Stimulated activated CD8-positive, alpha-beta memory T cell treated with anti-CD3 and anti-CD28 coated beads, Interleukin-7, amount 100 ng/mL, for 4 hours (primary cell): ENCODE measurements at regions not wholly inside any gene's neighbourhood (a gene's known extent, or its start where the extent isn't known, plus 50 kb on each side); places are given as distances from the start of the nearest gene placed in this dataset.

Experiments used
- DNase-seq, 2 donors: peaks; one replicate each; pipeline ENCODE4 v3.0.0-alpha.2; 2020; ENCODE audit warnings: low read depth in 2 of 2

DNA sequence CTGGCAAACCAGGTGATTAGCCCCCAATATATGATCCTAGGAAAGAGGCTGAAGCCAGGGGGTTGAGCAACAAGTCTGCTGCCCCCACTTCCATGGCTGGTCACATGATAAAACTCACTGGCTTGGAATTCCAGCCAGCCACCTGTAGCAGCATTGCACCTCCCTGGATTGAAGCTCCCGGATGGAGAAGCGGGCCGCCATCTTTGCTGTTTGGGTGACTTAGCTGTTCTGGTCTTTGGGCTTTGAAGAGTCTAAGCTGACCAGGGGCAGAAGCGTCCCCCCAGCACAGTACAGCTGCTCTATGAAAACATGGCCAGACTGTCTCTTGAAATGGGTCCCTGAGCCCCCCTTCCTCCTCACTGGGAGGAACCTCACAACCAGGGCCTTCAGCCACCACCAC, 610.2 kb downstream of the ANXA1 start:
- no peak for DNase-seq

DNA sequence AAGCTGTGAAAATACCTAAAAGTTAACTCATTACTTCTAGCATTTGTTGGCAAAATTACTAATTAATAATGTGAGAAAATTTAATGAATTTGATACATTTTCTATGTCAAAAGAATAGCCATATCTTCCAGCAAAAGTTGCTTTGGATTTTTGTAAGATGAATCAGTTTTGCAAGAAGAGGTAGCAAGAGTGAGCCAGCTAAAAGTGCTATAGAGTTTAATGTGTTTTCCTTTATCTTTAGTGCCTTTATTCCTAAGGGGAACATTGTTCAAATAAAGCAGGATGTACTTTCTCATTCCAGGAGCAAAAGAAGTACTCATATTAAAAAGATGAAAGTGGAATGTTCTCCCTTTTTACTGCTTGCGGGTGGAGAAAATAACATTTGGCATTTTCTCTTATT, 622.2 kb downstream of the ANXA1 start:
- no peak for DNase-seq

DNA sequence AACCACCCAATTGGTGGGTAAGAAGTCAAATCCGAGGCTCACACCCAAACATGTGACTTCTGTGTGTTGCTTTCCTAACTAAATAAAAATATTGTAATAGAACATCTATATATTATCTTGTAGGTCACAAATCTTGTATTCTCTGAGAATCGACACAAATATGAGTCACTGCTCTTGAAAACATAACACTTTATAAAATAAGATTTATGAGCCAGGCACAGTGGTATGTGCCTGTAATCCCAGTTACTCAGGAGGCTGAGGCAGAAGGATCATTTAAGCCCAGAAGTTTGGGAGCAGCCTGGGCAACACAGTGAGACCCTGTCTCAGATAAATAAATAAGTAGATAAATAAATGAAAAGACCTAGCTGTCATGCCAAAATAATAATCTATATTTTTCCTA, 624.1 kb downstream of the ANXA1 start:
- DNase-seq = no peak

DNA sequence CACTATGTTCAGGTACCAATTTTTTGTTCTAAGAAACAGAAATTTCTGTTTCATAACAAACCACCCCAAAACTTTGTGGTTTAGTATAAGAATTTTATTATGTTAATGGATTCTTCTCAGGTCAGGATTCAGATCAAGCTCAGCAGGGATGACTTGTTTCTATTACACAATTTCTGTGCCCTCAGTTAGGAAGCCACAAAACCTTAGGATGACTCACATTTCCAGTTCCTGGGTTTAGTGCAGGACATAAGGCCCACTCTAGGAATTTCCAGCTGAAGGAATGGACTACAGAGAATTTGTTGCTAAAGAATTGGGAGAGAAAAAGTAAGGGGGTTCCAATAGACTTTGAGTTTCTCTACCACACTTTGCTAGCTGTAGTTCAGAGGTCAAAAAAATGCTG, 629.3 kb downstream of the ANXA1 start:
- no peak for DNase-seq

DNA sequence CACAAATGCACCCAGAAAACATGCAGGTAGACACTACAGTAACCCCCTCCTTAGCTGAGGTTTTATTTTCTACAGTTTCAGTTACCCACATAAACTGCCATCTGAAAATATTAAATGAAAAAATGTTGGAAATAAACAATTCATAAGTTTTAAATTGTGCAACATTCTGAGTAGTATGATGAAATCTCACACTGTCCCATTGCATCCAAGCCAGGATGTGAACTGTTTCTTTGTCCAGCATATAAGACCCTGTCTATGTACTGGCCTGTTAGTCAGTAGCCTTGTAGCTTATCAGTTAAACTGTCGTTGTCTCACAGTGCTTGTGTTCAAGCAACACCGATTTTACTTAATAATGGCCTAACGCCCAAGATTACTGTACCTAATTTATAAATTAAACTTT, 630.5 kb downstream of the ANXA1 start:
- no peak for DNase-seq

DNA sequence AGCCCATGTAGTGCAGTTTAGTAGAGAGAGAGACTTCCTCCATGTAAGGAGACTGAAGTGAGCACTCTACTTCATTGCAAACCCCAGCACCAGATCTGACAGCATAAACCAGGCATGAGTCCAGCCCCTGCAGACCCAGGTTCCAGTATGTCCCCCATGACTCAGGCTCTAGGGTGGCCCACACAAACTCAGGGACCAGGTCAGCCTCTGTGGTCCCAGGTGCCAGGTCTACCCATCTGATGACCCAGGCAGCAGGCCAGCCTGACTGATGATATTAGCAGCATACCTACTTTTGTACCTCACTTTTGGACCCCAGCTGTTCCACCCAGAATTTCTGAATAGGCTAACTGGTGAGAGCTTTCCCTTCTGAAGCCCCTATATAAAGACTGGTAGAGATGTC, 647.8 kb downstream of the ANXA1 start:
- DNase-seq = no peak

DNA sequence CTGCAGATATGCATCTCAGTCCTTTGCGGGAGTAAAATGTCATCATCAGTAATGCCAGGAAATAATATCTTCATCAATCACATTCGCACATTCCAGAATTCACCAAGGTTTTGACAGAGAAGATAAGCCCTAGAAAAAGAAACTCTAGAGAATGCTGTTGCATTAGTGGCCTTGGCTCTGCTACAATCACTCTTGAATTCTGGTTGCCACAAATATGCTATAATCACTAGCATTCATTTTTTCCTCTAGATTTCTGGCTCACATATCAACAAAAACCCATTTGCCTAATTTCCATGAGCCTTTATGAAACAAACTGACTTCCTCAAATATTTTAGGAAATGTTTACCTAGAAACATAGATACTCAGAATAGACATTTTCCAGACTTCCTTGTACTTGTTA, 653.4 kb downstream of the ANXA1 start:
- no peak for DNase-seq

DNA sequence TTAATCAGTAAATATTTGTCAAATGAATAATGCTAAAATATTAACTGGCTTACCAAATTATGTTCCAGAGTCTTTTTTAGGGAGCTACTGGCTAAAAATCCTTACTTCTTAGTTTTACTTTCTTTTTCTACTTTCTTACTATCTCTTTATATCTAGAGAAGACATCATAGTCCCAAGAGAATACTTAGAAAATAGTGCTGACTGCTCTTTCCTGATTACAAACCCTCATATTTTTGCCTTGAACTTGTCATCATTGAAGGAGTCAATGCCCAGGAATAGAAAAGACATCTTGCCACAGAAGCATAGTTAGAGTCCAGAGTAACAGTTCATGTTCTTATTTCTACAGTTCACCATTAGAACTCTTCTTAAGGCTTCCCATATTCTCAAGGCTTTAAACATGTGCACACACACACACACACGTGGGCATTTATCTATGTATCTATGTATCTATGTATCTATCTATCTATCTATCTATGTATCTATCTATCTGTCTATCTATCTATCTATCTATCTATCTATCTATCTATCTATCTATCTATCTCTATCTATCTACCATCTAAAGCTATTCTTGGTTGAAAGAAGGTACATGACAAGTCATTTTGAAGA, 654.3 kb downstream of the ANXA1 start:
- DNase-seq = no peak

DNA sequence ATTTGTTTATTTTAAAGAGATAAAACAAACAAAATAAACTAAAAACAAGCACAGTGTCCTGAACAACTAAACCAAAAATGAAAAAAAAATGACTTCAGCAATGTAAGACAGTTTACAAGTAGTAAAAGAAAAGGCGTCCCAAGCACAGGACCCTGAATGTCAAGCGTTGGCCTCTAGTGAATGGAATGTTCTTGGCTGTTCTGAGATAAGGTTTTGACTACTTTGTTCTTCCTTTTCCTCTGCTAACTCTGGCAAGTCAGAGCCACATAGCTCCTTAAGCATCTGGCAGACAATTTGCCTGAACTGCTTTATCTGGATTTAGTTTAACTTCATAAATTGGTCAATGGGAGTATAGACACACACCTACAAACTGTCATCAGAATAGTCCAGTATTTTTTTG, 655.2 kb downstream of the ANXA1 start:
- DNase-seq = no peak

DNA sequence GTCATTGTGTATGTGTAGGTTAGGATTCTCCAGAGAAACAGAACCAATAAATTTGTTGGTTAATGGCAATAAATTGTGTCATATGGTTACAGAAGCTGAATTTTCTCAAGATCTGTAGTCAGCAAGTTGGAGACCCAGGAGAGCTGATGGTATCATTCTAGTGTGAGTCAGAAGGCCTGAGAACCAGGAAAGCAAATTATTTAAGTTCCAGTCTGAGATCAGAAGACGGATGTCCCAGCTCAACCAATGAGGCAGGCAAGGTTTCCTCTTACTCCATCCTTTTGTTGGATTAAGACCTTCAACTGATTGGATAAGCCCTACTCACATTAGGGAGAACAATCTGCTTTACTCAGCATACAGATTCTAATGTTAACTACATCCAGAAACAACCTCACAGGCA, 656.3 kb downstream of the ANXA1 start:
- no peak for DNase-seq

DNA sequence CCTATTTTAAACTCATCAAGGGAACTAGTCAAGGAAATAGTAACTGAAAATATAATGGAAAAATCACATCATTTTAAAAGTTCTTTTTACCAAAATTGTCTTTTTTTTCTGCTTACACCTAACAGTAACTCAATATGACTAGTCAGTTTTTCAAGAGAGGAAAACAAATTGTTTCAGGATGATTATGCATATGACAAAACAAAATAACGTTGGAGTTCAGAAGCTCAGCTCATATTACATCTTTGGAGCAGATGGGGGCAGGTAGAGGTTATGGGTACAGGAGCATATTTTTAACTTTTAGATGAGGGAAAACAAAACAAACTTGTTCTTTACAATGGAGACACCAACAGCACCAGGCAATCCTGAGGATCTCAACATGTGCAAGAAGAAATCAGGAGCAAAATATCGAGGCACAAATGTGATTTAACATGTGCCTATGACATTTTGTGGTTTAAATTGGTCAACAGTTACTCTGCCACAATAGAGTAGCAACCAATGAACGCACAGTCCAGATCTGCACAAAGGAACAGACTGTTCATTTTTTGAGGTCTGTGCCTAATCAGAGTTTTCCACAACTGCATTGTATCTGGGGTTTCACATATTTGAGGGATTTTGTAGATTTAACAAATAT, 659.0 kb downstream of the ANXA1 start:
- DNase-seq = no peak

DNA sequence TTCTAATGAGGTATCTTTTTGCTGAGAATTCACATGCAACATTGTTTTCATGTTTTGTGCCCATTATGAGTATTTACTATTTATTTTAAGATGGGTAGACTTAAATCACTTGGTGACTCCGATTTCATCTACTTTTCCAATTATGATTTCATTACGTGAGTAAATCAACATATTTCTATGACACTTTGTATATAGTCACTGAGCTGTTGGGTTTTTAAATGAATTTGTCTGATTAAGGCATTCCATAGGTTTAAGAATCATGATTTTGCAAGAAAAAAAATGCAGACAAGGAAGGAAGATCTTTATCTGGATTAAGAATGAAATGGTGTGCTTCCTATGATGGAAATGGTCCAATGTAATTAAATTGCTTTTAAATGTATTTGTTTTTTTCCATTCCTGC, 661.9 kb downstream of the ANXA1 start:
- no peak for DNase-seq

DNA sequence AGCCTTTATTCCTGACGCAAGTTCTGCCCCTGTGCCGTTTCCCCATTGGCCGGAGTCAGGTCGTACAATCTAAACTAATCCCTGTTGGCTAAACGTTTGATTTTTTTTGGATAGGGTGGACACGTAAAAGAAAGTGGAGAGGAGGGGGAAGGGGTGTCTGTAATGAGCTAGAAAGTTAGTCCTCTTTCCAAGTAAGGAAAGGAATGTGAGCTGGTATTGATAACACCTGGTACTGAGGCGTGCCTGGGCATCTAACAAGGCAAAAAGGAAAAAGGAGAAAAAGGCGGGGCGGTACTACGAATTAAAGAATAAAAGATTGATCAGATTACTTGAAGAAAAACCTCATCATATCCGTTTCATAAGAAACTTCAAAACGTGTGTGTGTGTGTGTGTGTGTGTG, 665.2 kb downstream of the ANXA1 start:
- no peak for DNase-seq

DNA sequence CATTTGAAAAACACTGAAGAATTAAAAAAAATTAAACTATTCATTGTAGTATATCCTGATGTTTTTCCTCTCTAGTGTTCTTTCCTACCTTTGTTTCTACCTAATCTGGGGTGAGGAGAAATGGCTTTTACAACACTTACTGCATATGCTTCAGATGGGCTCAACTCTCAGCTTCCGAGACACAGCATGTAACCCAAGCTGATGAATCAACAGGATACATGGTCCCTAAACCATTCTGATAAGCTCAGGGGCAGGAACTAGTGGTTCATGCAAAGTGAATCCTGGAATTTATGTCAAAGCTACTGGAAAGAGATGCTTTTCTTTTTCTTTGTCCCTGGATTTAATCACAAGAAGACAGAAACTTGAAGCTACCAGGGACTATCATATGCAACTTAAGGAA, 672.5 kb upstream of the RORB start:
- no peak for DNase-seq

DNA sequence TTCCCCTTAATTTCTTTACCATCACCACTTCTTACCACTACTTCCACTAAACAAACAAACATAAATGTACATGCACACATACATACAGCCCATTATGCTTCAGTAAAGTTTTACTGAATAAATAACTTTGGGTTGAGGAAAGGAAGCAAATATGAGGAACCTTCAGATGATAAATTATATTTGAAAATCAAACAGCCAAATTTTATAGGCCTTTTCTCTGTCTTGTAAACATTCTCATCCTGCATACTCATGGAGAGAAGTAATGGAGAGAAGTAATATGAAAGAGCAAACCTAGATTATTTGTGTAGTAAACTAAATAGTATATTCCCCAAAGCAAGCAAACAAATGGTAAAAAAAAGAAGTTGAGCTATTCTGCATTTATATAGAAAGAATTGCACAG, 658.3 kb upstream of the RORB start:
- no peak for DNase-seq

DNA sequence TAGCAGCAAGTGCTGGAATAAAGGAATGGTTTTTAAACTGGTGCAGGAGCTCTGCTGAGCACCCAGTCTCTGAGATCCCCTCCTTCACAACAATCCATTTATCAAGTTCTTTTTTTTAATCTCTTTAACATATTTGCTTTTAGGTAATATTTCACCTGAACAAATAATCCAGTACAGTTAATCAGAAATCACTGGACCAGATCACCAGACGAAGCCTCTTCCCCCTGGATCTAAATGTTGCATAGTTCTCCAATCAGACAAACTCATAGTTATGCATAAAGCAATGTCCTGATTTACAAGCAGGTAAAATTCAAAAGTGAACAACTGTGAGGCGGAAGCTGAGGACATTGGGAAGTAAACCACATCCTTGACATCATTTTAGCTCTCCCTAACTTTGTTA, 657.7 kb upstream of the RORB start:
- DNase-seq = no peak

DNA sequence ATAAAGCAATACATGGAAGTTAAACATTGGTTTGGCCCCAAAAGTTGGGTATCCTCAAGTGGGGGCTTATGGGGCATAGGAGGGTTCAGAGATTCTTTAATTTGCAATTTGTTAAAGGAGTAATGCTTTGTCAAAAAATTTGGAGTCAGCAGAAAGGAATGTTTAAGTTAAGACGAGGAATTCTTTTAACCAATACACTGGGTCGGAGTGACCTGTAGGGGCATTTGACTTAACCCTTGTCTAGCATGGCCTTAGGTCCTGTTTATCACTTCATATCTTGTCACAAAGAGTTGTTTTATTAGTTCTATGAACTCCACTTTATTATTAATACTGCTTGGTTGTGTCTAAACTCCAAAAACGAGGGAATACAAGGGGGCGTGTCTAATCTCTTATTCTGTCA, 656.1 kb upstream of the RORB start:
- no peak for DNase-seq

DNA sequence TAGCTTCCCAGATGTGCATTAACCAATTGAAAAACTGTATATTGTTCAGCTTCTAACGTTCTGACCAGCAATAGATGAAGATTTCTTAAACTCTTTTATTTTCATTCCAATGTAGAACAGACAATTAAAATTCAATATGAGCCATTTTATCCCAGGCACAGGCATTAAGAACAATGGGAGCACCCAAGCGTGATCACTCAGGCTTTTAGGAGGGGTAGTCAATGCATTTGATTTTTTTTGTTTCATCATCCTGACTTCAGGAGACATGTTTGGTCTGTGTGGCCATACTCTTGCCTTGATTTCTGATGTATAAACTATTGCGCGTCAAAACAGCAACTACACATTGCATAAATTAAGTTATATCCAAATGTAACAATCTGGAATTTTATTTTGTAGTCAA, 653.0 kb upstream of the RORB start:
- DNase-seq = no peak

DNA sequence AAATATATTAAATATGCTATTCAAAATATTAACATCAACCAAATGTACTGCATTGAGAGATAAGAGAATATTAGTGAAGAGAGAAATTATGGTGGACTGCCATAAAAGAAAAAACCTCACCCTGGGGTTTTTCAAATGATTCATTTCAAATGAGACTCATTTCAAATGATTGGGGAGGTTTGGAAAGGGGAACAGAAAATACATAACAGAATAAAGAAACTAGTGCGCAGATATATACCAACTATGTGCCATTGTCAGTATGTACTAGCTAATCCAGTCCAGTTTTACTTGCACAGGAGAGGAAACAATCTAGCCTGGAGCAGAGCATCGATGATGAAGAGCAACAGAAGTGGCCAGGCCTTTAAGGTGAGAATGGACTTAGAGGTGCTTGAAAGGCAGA, 651.6 kb upstream of the RORB start:
- no peak for DNase-seq

DNA sequence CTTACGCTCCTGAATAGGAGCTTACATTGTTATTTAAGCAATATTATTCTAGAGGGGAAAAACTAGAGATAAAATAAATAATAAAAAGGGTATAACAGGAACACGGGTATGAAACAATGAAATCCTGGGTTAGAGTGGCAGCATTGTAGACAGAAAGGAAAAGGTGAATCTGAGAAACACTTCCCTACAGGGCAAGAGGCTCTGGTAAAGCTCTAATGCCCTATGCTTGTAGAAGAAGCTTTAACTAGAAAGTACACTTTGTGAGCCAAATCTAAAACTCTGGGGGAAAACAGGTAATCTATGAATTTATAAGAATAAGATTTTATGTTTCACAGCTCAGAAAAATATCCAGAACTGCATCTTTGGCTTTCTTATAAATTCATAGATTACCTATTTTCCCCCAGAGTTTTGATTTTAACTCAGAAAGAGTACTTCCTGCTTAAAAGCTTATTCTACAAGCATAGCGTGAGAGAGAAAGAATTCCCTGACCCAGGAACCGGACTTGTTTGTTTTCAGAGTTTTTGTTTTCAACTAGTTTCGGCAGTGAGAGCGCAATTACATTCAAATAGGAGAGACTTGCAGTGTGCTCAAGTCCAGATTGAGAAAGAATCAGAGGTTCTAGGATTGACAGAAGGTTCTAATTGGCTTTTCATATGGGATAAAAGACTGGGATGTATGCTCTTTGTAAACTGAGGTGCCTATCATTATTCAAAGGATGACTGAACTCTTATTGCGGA, 651.0 kb upstream of the RORB start:
- DNase-seq = no peak

DNA sequence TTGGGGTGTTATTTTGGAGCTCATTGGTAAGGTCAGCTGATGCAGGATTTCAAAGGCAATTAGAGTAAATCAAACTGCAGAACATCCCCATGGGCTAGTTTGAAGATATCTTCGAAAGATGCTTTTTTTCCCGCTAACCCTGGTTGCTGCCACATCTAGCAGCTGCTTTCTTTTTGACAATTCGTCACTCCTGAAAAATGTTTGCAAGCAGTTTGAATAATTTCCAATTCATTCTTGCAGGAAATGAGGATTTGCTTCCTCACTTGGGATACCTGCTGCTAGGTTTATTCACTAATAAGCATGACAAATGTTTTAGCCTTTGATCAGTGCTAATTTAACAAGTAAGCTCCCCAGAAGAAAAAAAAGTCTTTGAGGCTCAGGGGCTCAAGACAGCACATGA, 649.6 kb upstream of the RORB start:
- no peak for DNase-seq

DNA sequence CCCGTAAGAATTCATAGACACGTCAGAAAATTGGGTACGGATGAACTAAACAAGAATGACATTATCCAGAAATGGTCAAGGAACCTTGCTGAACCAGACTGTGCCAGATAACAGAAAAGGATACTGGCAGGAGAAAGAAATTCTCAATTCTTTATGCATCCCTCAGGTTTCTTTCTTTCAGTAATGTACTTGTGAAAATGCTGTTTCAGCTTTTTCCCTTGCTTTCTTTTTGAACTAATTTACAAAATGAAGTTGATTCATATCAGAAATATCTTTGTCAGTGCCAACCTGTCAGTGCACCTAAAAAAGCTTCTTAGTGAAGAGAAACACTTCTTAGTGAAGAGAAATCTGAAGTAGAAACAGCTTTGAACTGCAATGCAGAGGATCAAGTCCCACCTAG, 643.6 kb upstream of the RORB start:
- no peak for DNase-seq

DNA sequence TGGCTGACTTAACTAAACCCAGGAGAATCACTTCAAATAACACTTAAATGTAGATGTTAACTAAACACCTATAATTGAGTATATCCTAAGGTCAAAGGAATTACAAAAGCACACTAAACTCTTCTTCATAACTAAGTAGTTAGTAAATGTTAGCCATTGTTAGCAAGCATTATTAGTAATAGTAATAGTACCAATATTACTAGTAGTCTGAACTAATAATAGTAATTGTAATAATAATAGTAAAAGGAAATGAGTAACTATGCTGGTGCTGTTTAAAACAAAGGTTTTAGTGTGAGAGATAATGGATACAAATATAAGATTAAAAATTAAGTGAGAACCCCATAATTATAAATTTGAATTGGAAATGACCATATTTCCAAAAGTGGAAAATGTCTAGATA, 641.9 kb upstream of the RORB start:
- no peak for DNase-seq

DNA sequence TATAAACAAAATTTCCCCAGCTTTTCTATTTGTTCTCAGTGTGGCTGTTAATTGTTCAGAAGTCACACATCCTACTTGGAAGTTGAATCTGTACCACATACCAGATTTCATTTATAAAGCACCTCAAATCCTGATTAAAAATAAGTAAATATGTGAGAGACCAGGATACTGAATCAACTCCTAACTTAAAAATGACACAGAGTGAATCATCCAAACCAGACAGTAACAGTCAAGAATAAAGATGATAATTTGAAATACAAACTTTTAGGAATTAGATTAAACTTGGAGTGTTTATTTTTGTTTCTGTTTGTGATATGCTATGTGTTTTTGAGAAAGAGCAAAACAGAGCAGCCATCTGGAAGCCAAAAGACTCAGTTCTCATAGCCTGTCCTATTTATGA, 633.2 kb upstream of the RORB start:
- no peak for DNase-seq
